Panc1 (cell line): ENCODE measurements at regions not wholly inside any gene's neighbourhood (a gene's known extent, or its start where the extent isn't known, plus 50 kb on each side); places are given as distances from the start of the nearest gene placed in this dataset.

ENCODE experiments used
- ATAC-seq: fragments of 200-7000 bp; cut with Tn5 transposase; 2 replicates; pipeline ENCODE4 v1.9.1; 2020; ENCODE audit warnings: mild to moderate bottlenecking, moderate library complexity
- BruUV-seq: library from RNA; stranded (reverse); fragments of 400-500 nt; replicated peaks from 2 replicates; lab custom pipeline; 2021; lab: Mats Ljungman, UMichigan
- CTCF ChIA-PET: fragments of 300-600 bp; sonication (Branson Sonifier 250); formaldehyde crosslinking; loops from one replicate; lab custom pipeline; 2022; ENCODE audit warnings: antibody characterized with exemption; lab: Charles Lee
- POLR2A ChIA-PET: fragments of 300-600 bp; sonication (Branson Sonifier 250); formaldehyde crosslinking; loops from one replicate; lab custom pipeline; 2022; ENCODE audit warnings: antibody characterized with exemption; lab: Charles Lee
- DNase-seq: peaks from one replicate; pipeline ENCODE4 v3.0.0-alpha.2; 2010; ENCODE audit warnings: low read depth, low spot score
- H3K27ac ChIP-seq: 2 replicates; pipeline ENCODE4 v1.5.1; 2011; ENCODE audit warnings: mild to moderate bottlenecking, low read length, inconsistent platforms
- H3K27me3 ChIP-seq: fragments of 200-500 bp; sonication (Bioruptor generic); 2 replicates; pipeline ENCODE4 v1.6.0; 2014; ENCODE audit warnings: low read length, inconsistent platforms; ENCODE audit not compliant: control insufficient read depth, insufficient read depth
- H3K36me3 ChIP-seq: fragments of 200-500 bp; sonication (Bioruptor generic); 2 replicates; pipeline ENCODE4 v1.5.1; 2014; ENCODE audit warnings: inconsistent platforms, mild to moderate bottlenecking, low read length, moderate library complexity; ENCODE audit not compliant: control insufficient read depth, insufficient read depth
- H3K4me1 ChIP-seq: 2 replicates; pipeline ENCODE4 v1.5.1; 2011; ENCODE audit warnings: inconsistent platforms, mild to moderate bottlenecking, low read length, moderate library complexity; ENCODE audit not compliant: control insufficient read depth, insufficient read depth
- H3K4me3 ChIP-seq, 2 experiments: 2 replicates each; pipeline ENCODE4 v1.5.1; 2011 to 2012; ENCODE audit warnings: low read depth in 2 of 2, low read length in 2 of 2, mild to moderate bottlenecking in 2 of 2, inconsistent platforms in 1 of 2, moderate library complexity in 1 of 2
- H3K9me3 ChIP-seq: fragments of 200-500 bp; sonication (Bioruptor generic); 2 replicates; pipeline ENCODE4 v1.5.1; 2014; ENCODE audit warnings: low read depth, mild to moderate bottlenecking, inconsistent platforms, low read length, moderate library complexity; ENCODE audit not compliant: control insufficient read depth, insufficient read depth
- POLR2AphosphoS5 ChIP-seq: IDR thresholded peaks from 2 replicates; pipeline ENCODE4 v1.6.1; 2012; ENCODE audit warnings: mild to moderate bottlenecking, low read depth, low read length, moderate library complexity
- SIN3A ChIP-seq: IDR thresholded peaks from 2 replicates; pipeline ENCODE4 v1.6.1; 2012; ENCODE audit warnings: low read depth, mild to moderate bottlenecking, low read length, moderate library complexity, borderline replicate concordance; ENCODE audit not compliant: insufficient read depth
- TCF7L2 ChIP-seq: IDR thresholded peaks from 2 replicates; pipeline ENCODE4 v1.6.1; 2011; ENCODE audit warnings: mild to moderate bottlenecking, low read depth, low read length, inconsistent platforms
- in situ Hi-C: cut with HindIII; loops from 2 replicates; pipeline ENCODE4 v1.10.0; 2016; ENCODE audit warnings: low sequenced_read_pairs, low pct_unique_long_range_greater_than_20kb
- intact Hi-C: fragments of 100-400 bp; cut with micrococcal nuclease; formaldehyde crosslinking; loops from one replicate; pipeline ENCODE4 v1.10.0; 2022; ENCODE audit not compliant: unreplicated experiment
- TF ChIP-seq, protein P1 (sequence below): fragments of 450-650 bp; IDR thresholded peaks from 2 replicates; pipeline ENCODE4 v1.5.1; 2017; ENCODE audit warnings: mild to moderate bottlenecking
- TF ChIP-seq, protein P2 (sequence below), 2 experiments: IDR thresholded peaks; 2 replicates each; pipeline ENCODE4 v1.6.1; 2011 to 2012; ENCODE audit warnings: low read depth in 2 of 2, control low read depth in 1 of 2, low read length in 1 of 2, mild to moderate bottlenecking in 1 of 2, moderate library complexity in 1 of 2; ENCODE audit not compliant: insufficient read depth in 1 of 2

DNA sequence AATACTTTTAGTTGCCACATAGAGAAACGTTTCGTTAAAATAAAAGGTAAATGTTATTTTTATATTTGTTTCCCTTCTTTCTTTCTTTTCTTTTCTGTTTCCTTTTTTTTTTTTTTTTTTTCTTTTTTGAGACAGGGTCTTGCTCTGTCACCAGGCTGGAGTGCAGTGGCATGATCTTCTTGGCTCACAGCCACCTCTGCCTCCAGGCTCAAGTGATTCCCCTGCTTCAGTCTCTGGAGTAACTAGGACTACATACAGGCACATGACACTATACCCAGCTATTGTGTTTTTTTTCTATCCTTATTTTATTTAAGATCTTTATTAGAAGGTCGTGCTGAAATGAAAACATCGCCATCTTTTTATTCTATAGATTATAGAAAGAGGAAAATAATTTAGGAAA lies 661.8 kb upstream of the MBL2 start:
- no peak for TF ChIP-seq POLR2AphosphoS5
- no peak for TF ChIP-seq SIN3A
- TF ChIP-seq, protein P1, sequence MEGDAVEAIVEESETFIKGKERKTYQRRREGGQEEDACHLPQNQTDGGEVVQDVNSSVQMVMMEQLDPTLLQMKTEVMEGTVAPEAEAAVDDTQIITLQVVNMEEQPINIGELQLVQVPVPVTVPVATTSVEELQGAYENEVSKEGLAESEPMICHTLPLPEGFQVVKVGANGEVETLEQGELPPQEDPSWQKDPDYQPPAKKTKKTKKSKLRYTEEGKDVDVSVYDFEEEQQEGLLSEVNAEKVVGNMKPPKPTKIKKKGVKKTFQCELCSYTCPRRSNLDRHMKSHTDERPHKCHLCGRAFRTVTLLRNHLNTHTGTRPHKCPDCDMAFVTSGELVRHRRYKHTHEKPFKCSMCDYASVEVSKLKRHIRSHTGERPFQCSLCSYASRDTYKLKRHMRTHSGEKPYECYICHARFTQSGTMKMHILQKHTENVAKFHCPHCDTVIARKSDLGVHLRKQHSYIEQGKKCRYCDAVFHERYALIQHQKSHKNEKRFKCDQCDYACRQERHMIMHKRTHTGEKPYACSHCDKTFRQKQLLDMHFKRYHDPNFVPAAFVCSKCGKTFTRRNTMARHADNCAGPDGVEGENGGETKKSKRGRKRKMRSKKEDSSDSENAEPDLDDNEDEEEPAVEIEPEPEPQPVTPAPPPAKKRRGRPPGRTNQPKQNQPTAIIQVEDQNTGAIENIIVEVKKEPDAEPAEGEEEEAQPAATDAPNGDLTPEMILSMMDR, result no peak
- no peak for TF ChIP-seq TCF7L2
- TF ChIP-seq, protein P2, sequence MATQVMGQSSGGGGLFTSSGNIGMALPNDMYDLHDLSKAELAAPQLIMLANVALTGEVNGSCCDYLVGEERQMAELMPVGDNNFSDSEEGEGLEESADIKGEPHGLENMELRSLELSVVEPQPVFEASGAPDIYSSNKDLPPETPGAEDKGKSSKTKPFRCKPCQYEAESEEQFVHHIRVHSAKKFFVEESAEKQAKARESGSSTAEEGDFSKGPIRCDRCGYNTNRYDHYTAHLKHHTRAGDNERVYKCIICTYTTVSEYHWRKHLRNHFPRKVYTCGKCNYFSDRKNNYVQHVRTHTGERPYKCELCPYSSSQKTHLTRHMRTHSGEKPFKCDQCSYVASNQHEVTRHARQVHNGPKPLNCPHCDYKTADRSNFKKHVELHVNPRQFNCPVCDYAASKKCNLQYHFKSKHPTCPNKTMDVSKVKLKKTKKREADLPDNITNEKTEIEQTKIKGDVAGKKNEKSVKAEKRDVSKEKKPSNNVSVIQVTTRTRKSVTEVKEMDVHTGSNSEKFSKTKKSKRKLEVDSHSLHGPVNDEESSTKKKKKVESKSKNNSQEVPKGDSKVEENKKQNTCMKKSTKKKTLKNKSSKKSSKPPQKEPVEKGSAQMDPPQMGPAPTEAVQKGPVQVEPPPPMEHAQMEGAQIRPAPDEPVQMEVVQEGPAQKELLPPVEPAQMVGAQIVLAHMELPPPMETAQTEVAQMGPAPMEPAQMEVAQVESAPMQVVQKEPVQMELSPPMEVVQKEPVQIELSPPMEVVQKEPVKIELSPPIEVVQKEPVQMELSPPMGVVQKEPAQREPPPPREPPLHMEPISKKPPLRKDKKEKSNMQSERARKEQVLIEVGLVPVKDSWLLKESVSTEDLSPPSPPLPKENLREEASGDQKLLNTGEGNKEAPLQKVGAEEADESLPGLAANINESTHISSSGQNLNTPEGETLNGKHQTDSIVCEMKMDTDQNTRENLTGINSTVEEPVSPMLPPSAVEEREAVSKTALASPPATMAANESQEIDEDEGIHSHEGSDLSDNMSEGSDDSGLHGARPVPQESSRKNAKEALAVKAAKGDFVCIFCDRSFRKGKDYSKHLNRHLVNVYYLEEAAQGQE (IDR thresholded peaks at IDR 0.05; ENCODE audit: insufficient read depth in 1 of 2, low read depth in 2 of 2, low read length in 1 of 2), result no peak
- Histone ChIP-seq H3K36me3 (no peaks in the 10 kb centered on the region), H3K27me3 (no peaks in the 10 kb centered on the region), H3K4me3 (no peak overlapping the region), H3K27ac (no peak overlapping the region), H3K9me3 (no peaks in the 10 kb centered on the region), H3K4me1 (no peaks in the 10 kb centered on the region)
- no peak for DNase-seq
- no TSS peak for BruUV-seq
- no peak for ATAC-seq
- intact Hi-C loops (no loop called here), in situ Hi-C loops (no loop called here)
- ChIA-PET POLR2A (no interaction called here), CTCF (no interaction called here)

DNA sequence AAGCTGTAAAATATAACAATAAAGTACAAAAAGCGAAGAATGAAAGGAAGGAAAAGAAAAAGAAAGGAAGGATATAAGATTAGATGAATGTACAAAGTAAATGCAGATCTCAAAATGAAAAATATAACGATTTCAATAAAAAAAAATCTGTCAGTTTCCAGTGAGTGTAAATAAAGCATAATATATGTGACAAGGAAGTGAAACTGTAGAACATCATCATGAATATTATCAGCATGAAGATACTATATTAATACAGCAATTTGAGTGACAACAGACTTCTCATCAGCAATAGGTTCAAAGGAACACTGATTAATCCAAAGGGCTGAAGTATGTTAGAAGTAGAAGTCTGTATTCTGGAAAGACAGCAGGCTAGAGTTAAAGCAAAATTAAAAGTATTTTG lies 659.5 kb upstream of the MBL2 start:
- no TSS peak for BruUV-seq
- H3K4me1 ChIP-seq, result no peaks in the 10 kb centered on the region
- ATAC-seq (no peak), DNase-seq (no peak)
- intact Hi-C loops, result no loop called here
- H3K27ac ChIP-seq, result no peak overlapping the region
- no peaks in the 10 kb centered on the region for H3K36me3 ChIP-seq
- TF ChIP-seq, protein P1, result no peak
- no peak for TF ChIP-seq TCF7L2
- TF ChIP-seq SIN3A, result no peak
- TF ChIP-seq POLR2AphosphoS5, result no peak
- TF ChIP-seq, protein P2 (IDR thresholded peaks at IDR 0.05; ENCODE audit: insufficient read depth in 1 of 2, low read depth in 2 of 2, low read length in 1 of 2), result no peak
- no peaks in the 10 kb centered on the region for H3K9me3 ChIP-seq
- ChIA-PET POLR2A (no interaction called here), CTCF (no interaction called here)
- no peak overlapping the region for H3K4me3 ChIP-seq
- in situ Hi-C loops, result no loop called here
- no peaks in the 10 kb centered on the region for H3K27me3 ChIP-seq
